ENCODE measurements at regions not wholly inside any gene's neighbourhood (a gene's known extent, or its start where the extent isn't known, plus 50 kb on each side); places are given as distances from the start of the nearest gene placed in this dataset.

DNA sequence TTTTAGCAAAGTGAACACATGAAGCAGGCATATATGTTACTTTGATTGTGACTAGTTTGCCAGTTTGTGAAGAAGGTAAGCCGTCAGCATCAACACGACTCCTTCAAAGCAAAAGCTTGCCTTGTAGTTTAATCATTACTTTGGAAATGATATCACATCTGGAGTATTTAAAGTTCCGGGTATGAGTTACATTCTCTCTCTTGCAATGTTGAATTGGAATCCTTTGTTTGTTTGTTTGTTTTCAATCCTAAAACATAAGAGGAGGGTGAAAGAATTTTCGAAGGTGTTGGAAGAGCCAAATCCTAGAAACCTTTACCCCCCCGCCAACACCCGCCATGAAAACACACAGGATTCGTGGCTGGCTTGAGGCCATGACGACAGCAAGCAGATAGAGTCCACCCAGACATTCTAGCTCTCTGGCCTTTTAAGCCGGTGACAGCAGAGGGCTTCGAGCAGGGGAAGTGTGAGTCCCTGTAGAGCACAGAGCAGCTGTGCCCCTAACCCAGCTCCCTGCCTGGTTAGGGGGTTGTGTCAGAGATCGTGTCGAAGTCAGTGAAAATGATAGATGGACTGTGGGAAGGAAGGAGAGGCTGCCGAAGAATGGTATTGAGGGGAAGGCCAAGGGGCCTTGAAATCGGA, 103.8 kb upstream of the SMIM21 start:
- no peak overlapping the region for H3K4me3 Mint-ChIP-seq (ENCODE audit: unreplicated experiment)
- no peaks in the 10 kb centered on the region for H3K36me3 Mint-ChIP-seq (ENCODE audit: low read depth)
- no peak overlapping the region for H3K27ac Mint-ChIP-seq (ENCODE audit: unreplicated experiment)
- no peak for TF ChIP-seq CTCF (IDR thresholded peaks at IDR 0.05)
- H3K27me3 Mint-ChIP-seq (ENCODE audit: low read depth): no peaks in the 10 kb centered on the region
- H3K4me1 Mint-ChIP-seq (ENCODE audit: low read depth): peaks cover 11% of the 10 kb centered on the region
- no peaks in the 10 kb centered on the region for H3K9me3 Mint-ChIP-seq (ENCODE audit: low read depth)
- DNase-seq (ENCODE audit: low spot score): no peak

- no peak for TF ChIP-seq CTCF (IDR thresholded peaks at IDR 0.05)
- Mint-ChIP-seq H3K27me3 (ENCODE audit: low read depth) (no peaks in the 10 kb centered on the region), H3K27ac (ENCODE audit: unreplicated experiment) (peak overlapping the region; percentile 9), H3K36me3 (ENCODE audit: low read depth) (no peaks in the 10 kb centered on the region), H3K4me3 (ENCODE audit: unreplicated experiment) (no peak overlapping the region), H3K4me1 (ENCODE audit: low read depth) (peaks cover 11% of the 10 kb centered on the region), H3K9me3 (ENCODE audit: low read depth) (no peaks in the 10 kb centered on the region)
- DNase-seq (ENCODE audit: low spot score): no peak
These were observed 103.2 kb upstream of the SMIM21 start for GRCh38 chr18:75530566-75531211.

GRCh38 chr18:75530118-75530517, 102.6 kb upstream of the SMIM21 start:
- Mint-ChIP-seq H3K36me3 (ENCODE audit: low read depth) (no peaks in the 10 kb centered on the region), H3K4me1 (ENCODE audit: low read depth) (peaks cover 11% of the 10 kb centered on the region), H3K27ac (ENCODE audit: unreplicated experiment) (no peak overlapping the region), H3K9me3 (ENCODE audit: low read depth) (no peaks in the 10 kb centered on the region), H3K4me3 (ENCODE audit: unreplicated experiment) (no peak overlapping the region), H3K27me3 (ENCODE audit: low read depth) (no peaks in the 10 kb centered on the region)
- TF ChIP-seq CTCF (IDR thresholded peaks at IDR 0.05): no peak
- DNase-seq (ENCODE audit: low spot score): no peak

DNA sequence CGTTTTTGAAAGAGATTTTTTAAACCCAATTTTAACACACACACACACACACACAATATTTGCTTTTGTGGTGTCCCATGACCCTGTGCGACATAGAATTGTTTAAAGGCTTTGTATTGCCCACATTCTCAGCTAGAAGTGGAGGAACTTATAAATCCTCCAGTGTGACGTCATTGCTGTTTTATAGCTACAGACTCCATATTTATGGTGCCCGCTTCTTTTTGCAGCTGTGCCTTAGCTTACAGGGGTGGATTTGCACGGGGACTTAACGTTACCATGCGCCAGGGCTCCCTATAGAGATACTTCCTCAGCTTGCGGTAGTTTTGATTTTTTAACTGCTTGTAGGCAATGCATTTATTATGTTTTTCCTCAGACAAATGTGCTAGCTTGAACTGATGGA, 101.9 kb upstream of the SMIM21 start:
- no peak for DNase-seq (ENCODE audit: low spot score)
- TF ChIP-seq CTCF (IDR thresholded peaks at IDR 0.05): no peak
- Mint-ChIP-seq H3K36me3 (ENCODE audit: low read depth) (no peaks in the 10 kb centered on the region), H3K27me3 (ENCODE audit: low read depth) (no peaks in the 10 kb centered on the region), H3K4me3 (ENCODE audit: unreplicated experiment) (no peak overlapping the region), H3K27ac (ENCODE audit: unreplicated experiment) (no peak overlapping the region), H3K4me1 (ENCODE audit: low read depth) (peaks cover 11% of the 10 kb centered on the region), H3K9me3 (ENCODE audit: low read depth) (no peaks in the 10 kb centered on the region)

DNA sequence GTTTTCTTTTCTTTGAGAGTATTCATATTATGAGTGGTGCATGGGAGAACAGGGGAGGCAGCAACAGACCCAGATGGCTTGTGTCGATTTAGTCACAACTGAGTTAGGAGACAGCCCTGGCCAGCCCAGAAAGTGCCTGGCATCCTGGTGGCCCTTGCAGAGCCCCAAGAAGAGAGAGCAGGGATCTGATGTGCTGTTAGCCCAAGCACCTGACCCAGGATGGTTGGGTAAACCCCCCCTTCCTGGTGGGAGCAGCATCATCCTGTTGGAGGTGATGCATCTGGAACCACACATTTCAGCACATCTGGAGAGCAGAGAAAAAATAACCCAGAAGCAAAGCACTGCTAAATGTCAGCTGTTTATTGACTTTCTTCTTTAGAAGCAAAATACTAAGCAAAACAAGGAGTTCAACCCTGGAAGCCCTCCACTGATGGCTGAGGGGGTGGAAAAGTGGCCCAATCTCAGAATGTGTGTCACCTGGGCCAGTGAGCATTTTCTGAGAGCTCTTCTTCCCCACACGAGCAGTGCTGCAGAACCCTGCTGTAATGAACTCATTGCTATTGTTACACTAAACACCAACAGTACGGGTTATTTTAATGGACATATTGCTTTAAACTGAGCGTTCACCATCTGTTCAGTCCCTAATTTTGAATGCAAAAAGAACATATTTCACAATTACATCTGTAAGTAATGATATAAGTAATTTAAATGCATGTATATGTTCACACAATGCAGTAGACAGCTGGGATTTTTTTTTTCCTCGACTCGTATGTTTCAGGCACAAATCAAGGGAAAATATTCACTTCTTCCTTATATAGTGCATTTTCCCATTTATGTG, 100.6 kb upstream of the SMIM21 start:
- peaks cover 7% of the 10 kb centered on the region for H3K4me1 Mint-ChIP-seq (ENCODE audit: low read depth)
- no peak for TF ChIP-seq CTCF (IDR thresholded peaks at IDR 0.05)
- no peaks in the 10 kb centered on the region for H3K9me3 Mint-ChIP-seq (ENCODE audit: low read depth)
- H3K27me3 Mint-ChIP-seq (ENCODE audit: low read depth): no peaks in the 10 kb centered on the region
- no peaks in the 10 kb centered on the region for H3K36me3 Mint-ChIP-seq (ENCODE audit: low read depth)
- no peak for DNase-seq (ENCODE audit: low spot score)
- no peak overlapping the region for H3K27ac Mint-ChIP-seq (ENCODE audit: unreplicated experiment)
- no peak overlapping the region for H3K4me3 Mint-ChIP-seq (ENCODE audit: unreplicated experiment)
